H1 (cell line): ENCODE measurements at regions not wholly inside any gene's neighbourhood (a gene's known extent, or its start where the extent isn't known, plus 50 kb on each side); places are given as distances from the start of the nearest gene placed in this dataset.

Experiments used
- CTCF ChIA-PET: fragments of 300-600 bp; sonication (Branson Sonifier 250); formaldehyde crosslinking; loops from one replicate; lab custom pipeline; 2021; ENCODE audit not compliant: partially characterized antibody; lab: Charles Lee
- POLR2A ChIA-PET: fragments of 300-600 bp; sonication (Branson Sonifier 250); formaldehyde crosslinking; loops from one replicate; lab custom pipeline; 2021; ENCODE audit warnings: inconsistent platforms; ENCODE audit not compliant: partially characterized antibody; lab: Charles Lee
- DNase-seq, 2 experiments: peaks; one replicate each; pipeline versions ENCODE4 v3.0.0 to v3.0.0-alpha.2; 2010 to 2022; ENCODE audit warnings: low spot score in 2 of 2, low read depth in 1 of 2, mixed read lengths in 1 of 2
- FAIRE-seq: peaks from 2 replicates; lab custom pipeline; 2011; peaks lifted over from hg19 to GRCh38; lab: Jason Lieb, UNC
- H2AFZ ChIP-seq: 2 replicates; pipeline ENCODE4 v1.8.1; 2012; ENCODE audit warnings: low read length, inconsistent platforms
- H2AK5ac ChIP-seq: 2 replicates; pipeline ENCODE4 v1.6.1; 2013; ENCODE audit warnings: low read depth, low read length
- H2BK120ac ChIP-seq: replicated peaks from 2 replicates; pipeline ENCODE3; 2013; ENCODE audit warnings: low read depth, low read length, inconsistent platforms
- H2BK12ac ChIP-seq: 2 replicates; pipeline ENCODE4 v1.6.1; 2013; ENCODE audit warnings: low read depth, low read length
- H2BK15ac ChIP-seq: 2 replicates; pipeline ENCODE4 v1.6.1; 2013; ENCODE audit warnings: low read length
- H2BK20ac ChIP-seq: 2 replicates; pipeline ENCODE4 v1.6.1; 2013; ENCODE audit warnings: low read length
- H2BK5ac ChIP-seq: 2 replicates; pipeline ENCODE4 v1.6.1; 2013; ENCODE audit warnings: low read depth, low read length
- H3K14ac ChIP-seq: 2 replicates; pipeline ENCODE4 v1.6.1; 2013; ENCODE audit warnings: inconsistent platforms; ENCODE audit not compliant: insufficient read length
- H3K18ac ChIP-seq: 2 replicates; pipeline ENCODE4 v1.6.1; 2013; ENCODE audit warnings: low read length; ENCODE audit errors: extremely low read depth
- H3K23ac ChIP-seq: 2 replicates; pipeline ENCODE4 v1.6.1; 2013; ENCODE audit warnings: inconsistent platforms; ENCODE audit not compliant: insufficient read length
- H3K23me2 ChIP-seq: 2 replicates; pipeline ENCODE4 v1.6.1; 2013; ENCODE audit warnings: low read depth, low read length
- H3K27ac ChIP-seq: 2 replicates; pipeline ENCODE4 v1.6.1; 2011; ENCODE audit warnings: low read depth, low read length, inconsistent platforms
- H3K27me3 ChIP-seq, 4 experiments: replicated peaks in 1 of 4; 1 replicate in 1 of 4; 2 replicates in 3 of 4; pipeline versions ENCODE4 v1.6.1 to v1.8.1; 2011 to 2013; ENCODE audit warnings: low read length in 3 of 4, mild to moderate bottlenecking in 3 of 4, inconsistent platforms in 2 of 4, mixed read lengths in 2 of 4, moderate library complexity in 1 of 4; ENCODE audit not compliant: control insufficient read depth in 3 of 4, insufficient read depth in 3 of 4; ENCODE audit errors: extremely low read depth in 1 of 4
- H3K36me3 ChIP-seq, 4 experiments: 2 replicates each; pipeline versions ENCODE4 v1.6.1 to v1.8.1; 2011 to 2013; ENCODE audit warnings: mild to moderate bottlenecking in 4 of 4, low read length in 3 of 4, moderate library complexity in 2 of 4, control low read depth in 1 of 4, inconsistent platforms in 1 of 4; ENCODE audit not compliant: insufficient read depth in 4 of 4, control insufficient read depth in 2 of 4
- H3K4ac ChIP-seq: replicated peaks from 2 replicates; pipeline ENCODE3; 2013; ENCODE audit warnings: low read length, low read depth, mixed read lengths, inconsistent platforms; ENCODE audit not compliant: insufficient read length
- H3K4me1 ChIP-seq, 4 experiments: replicated peaks in 1 of 4; 1 replicate in 1 of 4; 2 replicates in 3 of 4; pipeline versions ENCODE4 v1.6.1 to v1.8.1; 2011 to 2013; ENCODE audit warnings: low read length in 3 of 4, inconsistent platforms in 2 of 4, mixed read lengths in 1 of 4; ENCODE audit not compliant: insufficient read depth in 4 of 4, control insufficient read depth in 3 of 4
- H3K4me2 ChIP-seq, 2 experiments: 2 replicates each; pipeline versions ENCODE4 v1.6.1 to v1.8.1; 2011 to 2013; ENCODE audit warnings: low read depth in 2 of 2, low read length in 2 of 2, control low read depth in 1 of 2, inconsistent platforms in 1 of 2, mild to moderate bottlenecking in 1 of 2; ENCODE audit not compliant: insufficient read depth in 1 of 2
- H3K4me3 ChIP-seq, 4 experiments: fragments of 200-600, 300-600 bp in 1 of 4; sonication (generic), shearing (Covaris generic), sonication (Bioruptor Twin) in 1 of 4; 2 replicates each; pipeline versions ENCODE4 v1.5.1 to v1.8.1; 2011 to 2016; ENCODE audit warnings: low read length in 4 of 4, low read depth in 3 of 4, control low read depth in 2 of 4, inconsistent platforms in 2 of 4, mild to moderate bottlenecking in 2 of 4, mixed read lengths in 1 of 4, moderate library complexity in 1 of 4; ENCODE audit not compliant: insufficient read depth in 2 of 4; ENCODE audit errors: extremely low read depth in 1 of 4
- H3K56ac ChIP-seq: replicated peaks from 2 replicates; pipeline ENCODE3; 2013; ENCODE audit warnings: low read depth, mild to moderate bottlenecking, mixed read lengths, low read length, inconsistent platforms; ENCODE audit not compliant: insufficient read length
- H3K79me1 ChIP-seq: 2 replicates; pipeline ENCODE4 v1.6.1; 2013; ENCODE audit warnings: low read depth, low read length, control low read depth
- H3K79me2 ChIP-seq, 2 experiments: 2 replicates each; pipeline versions ENCODE4 v1.6.1 to v1.8.1; 2012 to 2013; ENCODE audit warnings: low read length in 2 of 2, mild to moderate bottlenecking in 2 of 2, inconsistent platforms in 1 of 2; ENCODE audit not compliant: insufficient read depth in 2 of 2, control insufficient read depth in 1 of 2
- H3K9ac ChIP-seq, 4 experiments: replicated peaks in 1 of 4; 1 replicate in 1 of 4; 2 replicates in 3 of 4; pipeline versions ENCODE4 v1.6.1 to v1.8.1; 2011 to 2013; ENCODE audit warnings: low read depth in 3 of 4, low read length in 3 of 4, control low read depth in 2 of 4, mild to moderate bottlenecking in 2 of 4, moderate library complexity in 2 of 4, inconsistent platforms in 1 of 4; ENCODE audit errors: extremely low read depth in 1 of 4
- H3K9me3 ChIP-seq, 2 experiments: 2 replicates each; pipeline versions ENCODE4 v1.6.1 to v1.8.1; 2012 to 2013; ENCODE audit warnings: mild to moderate bottlenecking in 2 of 2, moderate library complexity in 2 of 2, control low read depth in 1 of 2, inconsistent platforms in 1 of 2, low read depth in 1 of 2, low read length in 1 of 2, mixed read lengths in 1 of 2; ENCODE audit not compliant: insufficient read depth in 2 of 2
- H4K20me1 ChIP-seq, 2 experiments: replicated peaks in 1 of 2; 2 replicates each; pipeline versions ENCODE3 to v1.8.1; 2011 to 2013; ENCODE audit warnings: inconsistent platforms in 2 of 2, low read length in 2 of 2, mild to moderate bottlenecking in 1 of 2; ENCODE audit not compliant: insufficient read depth in 2 of 2, control insufficient read depth in 1 of 2
- H4K5ac ChIP-seq: 2 replicates; pipeline ENCODE4 v1.6.1; 2013; ENCODE audit warnings: low read length, low read depth, mixed read lengths, inconsistent platforms; ENCODE audit not compliant: insufficient read length
- H4K8ac ChIP-seq: 2 replicates; pipeline ENCODE4 v1.8.0; 2013; ENCODE audit warnings: mild to moderate bottlenecking, moderate library complexity, low read length, inconsistent platforms; ENCODE audit not compliant: insufficient read depth; ENCODE audit errors: extremely low read depth
- H4K91ac ChIP-seq: replicated peaks from 2 replicates; pipeline ENCODE3; 2013; ENCODE audit warnings: low read length, mixed read lengths, inconsistent platforms; ENCODE audit not compliant: insufficient read length
- KDM5A ChIP-seq: fragments of 200-600 bp; IDR thresholded peaks from 2 replicates; pipeline ENCODE4 v1.7.1; 2012; ENCODE audit warnings: mild to moderate bottlenecking, low read length, inconsistent platforms, mixed read lengths
- SP1 ChIP-seq: IDR thresholded peaks from 2 replicates; pipeline ENCODE4 v1.6.1; 2011; ENCODE audit warnings: low read depth, low read length
- SUZ12 ChIP-seq: fragments of 200-600 bp; sonication (generic); IDR thresholded peaks from 2 replicates; pipeline ENCODE4 v1.6.1; 2012; ENCODE audit warnings: mild to moderate bottlenecking, inconsistent platforms, low read length, moderate library complexity, mixed read lengths
- TAF1 ChIP-seq: IDR thresholded peaks from 2 replicates; pipeline ENCODE4 v1.6.1; 2011; ENCODE audit warnings: mild to moderate bottlenecking, low read depth, low read length
- YY1 ChIP-seq: IDR thresholded peaks from 2 replicates; pipeline ENCODE4 v1.6.1; 2011; ENCODE audit warnings: low read depth, mild to moderate bottlenecking, low read length
- WGBS, 2 experiments: shearing (Covaris generic) in 1 of 2; methylation state at CpG; one replicate each; pipeline versions ENCODE4 v1.1.6 to v1.1.7; 2013 to 2015; ENCODE audit warnings: low lambda C conversion rate in 2 of 2, mixed read lengths in 2 of 2, inconsistent platforms in 1 of 2, low coverage in 1 of 2, missing lambda C conversion rate in 1 of 2; ENCODE audit not compliant: insufficient replicate concordance in 2 of 2, insufficient coverage in 1 of 2, insufficient read length in 1 of 2; ENCODE audit errors: extremely low coverage in 1 of 2, missing lambda C conversion rate in 1 of 2; 5-methylcytosine and 5-hydroxymethylcytosine counted together
- TF ChIP-seq, protein P1 (sequence below): IDR thresholded peaks from 2 replicates; pipeline ENCODE4 v1.6.1; 2012; ENCODE audit warnings: inconsistent platforms

DNA sequence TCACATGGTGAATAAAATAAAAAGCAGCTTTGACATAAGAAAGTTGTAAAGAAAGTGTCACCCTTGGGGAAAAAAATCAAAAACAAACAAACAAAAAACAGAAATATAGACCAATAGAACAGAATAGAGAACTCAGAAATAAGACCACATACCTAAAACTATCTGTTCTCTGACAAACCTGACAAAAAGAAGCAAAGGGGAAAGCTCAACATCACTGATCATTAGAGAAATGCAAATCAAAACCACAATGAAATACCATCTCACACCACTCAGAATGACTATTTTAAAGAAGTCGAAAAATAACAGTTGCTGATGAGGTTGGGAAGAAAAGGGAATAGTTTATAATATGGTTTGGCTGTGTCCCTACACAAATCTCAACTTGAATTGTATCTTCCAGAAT is 159.1 kb downstream of the TINAG start:
- no peaks in the 10 kb centered on the region for H3K36me3 ChIP-seq
- H4K8ac ChIP-seq, result no peak overlapping the region
- no peak overlapping the region for H4K91ac ChIP-seq
- DNase-seq, result no peak
- no peaks in the 10 kb centered on the region for H3K27me3 ChIP-seq
- no peak overlapping the region for H2BK120ac ChIP-seq
- H3K9ac ChIP-seq, result no peak overlapping the region
- no peak overlapping the region for H2BK15ac ChIP-seq
- no peak overlapping the region for H3K4ac ChIP-seq
- H2BK12ac ChIP-seq, result no peak overlapping the region
- H3K18ac ChIP-seq, result no peak overlapping the region
- POLR2A ChIA-PET, result no interaction called here
- no peak overlapping the region for H3K56ac ChIP-seq
- no peaks in the 10 kb centered on the region for H3K23me2 ChIP-seq
- H2AFZ ChIP-seq, result no peak overlapping the region
- H3K79me1 ChIP-seq, result no peaks in the 10 kb centered on the region
- no peak overlapping the region for H3K27ac ChIP-seq
- TF ChIP-seq KDM5A (no peak), YY1 (no peak), SP1 (no peak), SUZ12 (no peak), TAF1 (no peak)
- TF ChIP-seq, protein P1, sequence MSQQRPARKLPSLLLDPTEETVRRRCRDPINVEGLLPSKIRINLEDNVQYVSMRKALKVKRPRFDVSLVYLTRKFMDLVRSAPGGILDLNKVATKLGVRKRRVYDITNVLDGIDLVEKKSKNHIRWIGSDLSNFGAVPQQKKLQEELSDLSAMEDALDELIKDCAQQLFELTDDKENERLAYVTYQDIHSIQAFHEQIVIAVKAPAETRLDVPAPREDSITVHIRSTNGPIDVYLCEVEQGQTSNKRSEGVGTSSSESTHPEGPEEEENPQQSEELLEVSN, result no peak
- TF ChIP-seq, all 59 proteins: peak for 0
- H3K23ac ChIP-seq, result no peak overlapping the region
- H3K14ac ChIP-seq, result no peak overlapping the region
- H2BK20ac ChIP-seq, result no peak overlapping the region
- no peak overlapping the region for H3K4me3 ChIP-seq
- no peak overlapping the region for H2BK5ac ChIP-seq
- H3K4me1 ChIP-seq, result peaks cover 0 to 4% (median 0%) of the 10 kb centered on the region in 4 experiments; a peak in 1 of 7 replicates
- H4K20me1 ChIP-seq, result no peaks in the 10 kb centered on the region
- H3K9me3 ChIP-seq, result no peaks in the 10 kb centered on the region
- FAIRE-seq, result no peak
- H2AK5ac ChIP-seq, result no peak overlapping the region
- H3K79me2 ChIP-seq, result no peaks in the 10 kb centered on the region
- WGBS, 2 experiments, result 100% methylated on average over 1 of the region's 1 CpG; no CpG with 5 or more reads in 1 of the 2 experiments
- H3K4me2 ChIP-seq, result no peak overlapping the region
- no peak overlapping the region for H4K5ac ChIP-seq
- CTCF ChIA-PET, result no interaction called here
